Mesenchymal stem cell (in vitro differentiated cells and primary cell): ENCODE measurements at regions not wholly inside any gene's neighbourhood (a gene's known extent, or its start where the extent isn't known, plus 50 kb on each side); places are given as distances from the start of the nearest gene placed in this dataset.
"Not testable (repeated sequence)": the region's sequence is repeated elsewhere in the genome, so short reads cannot be mapped to it uniquely, and the experiment has no call there.

Experiments
- DNase-seq: peaks from one replicate; pipeline ENCODE4 v3.0.0-alpha.2; 2013
- H2AFZ ChIP-seq: one replicate; pipeline ENCODE4 v1.6.1; 2013; ENCODE audit warnings: low read depth, mild to moderate bottlenecking, control low read depth, inconsistent platforms, low read length, moderate library complexity
- H2AK5ac ChIP-seq: 2 replicates; pipeline ENCODE4 v1.6.1; 2013; ENCODE audit warnings: low read length, moderate library complexity, mild to moderate bottlenecking, inconsistent platforms; ENCODE audit not compliant: severe bottlenecking
- H2BK120ac ChIP-seq: one replicate; pipeline ENCODE4 v1.6.1; 2013; ENCODE audit warnings: low read depth, mild to moderate bottlenecking, inconsistent platforms, low read length, moderate library complexity
- H2BK12ac ChIP-seq, 2 experiments: one replicate each; pipeline ENCODE4 v1.6.1; 2013; ENCODE audit warnings: inconsistent platforms in 2 of 2, low read length in 2 of 2, mild to moderate bottlenecking in 2 of 2, moderate library complexity in 2 of 2, control low read depth in 1 of 2
- H2BK15ac ChIP-seq: one replicate; pipeline ENCODE4 v1.6.1; 2013; ENCODE audit warnings: mild to moderate bottlenecking, low read depth, inconsistent platforms; ENCODE audit not compliant: poor library complexity, severe bottlenecking
- H2BK5ac ChIP-seq: 2 replicates; pipeline ENCODE4 v1.6.1; 2013; ENCODE audit warnings: low read depth, mild to moderate bottlenecking, low read length, control low read depth, inconsistent platforms; ENCODE audit not compliant: poor library complexity, severe bottlenecking
- H3K14ac ChIP-seq, 2 experiments: one replicate each; pipeline ENCODE4 v1.6.1; 2013; ENCODE audit warnings: inconsistent platforms in 2 of 2, low read length in 2 of 2, control low read depth in 1 of 2, mild to moderate bottlenecking in 1 of 2, moderate library complexity in 1 of 2
- H3K18ac ChIP-seq, 2 experiments: one replicate each; pipeline ENCODE4 v1.6.1; 2013; ENCODE audit warnings: inconsistent platforms in 2 of 2, low read length in 2 of 2, control low read depth in 1 of 2, low read depth in 1 of 2, mild to moderate bottlenecking in 1 of 2
- H3K23ac ChIP-seq, 2 experiments: one replicate each; pipeline ENCODE4 v1.6.1; 2013; ENCODE audit warnings: inconsistent platforms in 2 of 2, low read length in 2 of 2, mild to moderate bottlenecking in 2 of 2, moderate library complexity in 2 of 2, control low read depth in 1 of 2
- H3K27ac ChIP-seq: 2 replicates; pipeline ENCODE4 v1.5.1; 2013; ENCODE audit warnings: mild to moderate bottlenecking, moderate library complexity, low read length, control low read depth, inconsistent platforms; ENCODE audit not compliant: poor library complexity, severe bottlenecking
- H3K27me3 ChIP-seq, 2 experiments: 2 replicates each; pipeline versions ENCODE4 v1.6.1 to v1.7.0; 2013; ENCODE audit warnings: low read length in 2 of 2, mild to moderate bottlenecking in 2 of 2, moderate library complexity in 2 of 2, control low read depth in 1 of 2, inconsistent platforms in 1 of 2; ENCODE audit not compliant: control insufficient read depth in 1 of 2, insufficient read depth in 1 of 2
- H3K36me3 ChIP-seq, 2 experiments: 2 replicates each; pipeline versions ENCODE4 v1.6.1 to v1.7.0; 2013; ENCODE audit warnings: low read length in 2 of 2, control low read depth in 1 of 2, inconsistent platforms in 1 of 2, low read depth in 1 of 2, mild to moderate bottlenecking in 1 of 2; ENCODE audit not compliant: insufficient read depth in 2 of 2, control insufficient read depth in 1 of 2
- H3K4ac ChIP-seq, 2 experiments: one replicate each; pipeline ENCODE4 v1.6.1; 2013; ENCODE audit warnings: inconsistent platforms in 2 of 2, low read length in 2 of 2, mild to moderate bottlenecking in 2 of 2, moderate library complexity in 2 of 2, control low read depth in 1 of 2, low read depth in 1 of 2
- H3K4me1 ChIP-seq: 2 replicates; pipeline ENCODE4 v1.6.1; 2013; ENCODE audit warnings: low read depth, low read length, control low read depth; ENCODE audit not compliant: control insufficient read depth, insufficient read depth
- H3K4me2 ChIP-seq: 2 replicates; pipeline ENCODE4 v1.6.1; 2013; ENCODE audit warnings: low read length, mild to moderate bottlenecking, inconsistent platforms; ENCODE audit not compliant: poor library complexity, severe bottlenecking
- H3K4me3 ChIP-seq, 2 experiments: 2 replicates each; pipeline versions ENCODE4 v1.5.1 to v1.7.0; 2013; ENCODE audit warnings: low read length in 2 of 2, mild to moderate bottlenecking in 2 of 2, control low read depth in 1 of 2, low read depth in 1 of 2; ENCODE audit not compliant: insufficient read depth in 1 of 2
- H3K79me1 ChIP-seq: replicated peaks from 2 replicates; pipeline ENCODE4 v1.6.1; 2013; ENCODE audit warnings: mild to moderate bottlenecking, control low read depth, low read length, inconsistent platforms; ENCODE audit not compliant: poor library complexity, severe bottlenecking
- H3K9ac ChIP-seq: 2 replicates; pipeline ENCODE4 v1.7.0; 2013; ENCODE audit warnings: mild to moderate bottlenecking, low read length, moderate library complexity
- H3K9me3 ChIP-seq: 2 replicates; pipeline ENCODE4 v1.7.0; 2013; ENCODE audit warnings: mild to moderate bottlenecking, low read length; ENCODE audit not compliant: control insufficient read depth
- H4K8ac ChIP-seq: one replicate; pipeline ENCODE4 v1.6.1; 2013; ENCODE audit warnings: inconsistent platforms, mild to moderate bottlenecking, low read length, moderate library complexity
- H4K91ac ChIP-seq: one replicate; pipeline ENCODE4 v1.6.1; 2013; ENCODE audit warnings: mild to moderate bottlenecking, low read length, inconsistent platforms
- WGBS: methylation state at CpG from one replicate; pipeline ENCODE4 v1.1.7; 2013; ENCODE audit warnings: mixed read lengths; 5-methylcytosine and 5-hydroxymethylcytosine counted together

GRCh38 chr11:96579656-96580055 lies 189.8 kb downstream of the JRKL start:
- no peak overlapping the region for H3K14ac ChIP-seq
- H3K4me2 ChIP-seq, result no peak overlapping the region
- peaks cover 13% of the 10 kb centered on the region for H3K9me3 ChIP-seq
- no peaks in the 10 kb centered on the region for H3K4me1 ChIP-seq
- H3K36me3 ChIP-seq, result no peaks in the 10 kb centered on the region
- H3K27ac ChIP-seq, result no peak overlapping the region
- no peak overlapping the region for H2BK15ac ChIP-seq
- no peak overlapping the region for H2AFZ ChIP-seq
- no peak for DNase-seq
- H2BK120ac ChIP-seq, result no peak overlapping the region
- H3K18ac ChIP-seq, result no peak overlapping the region
- no peak overlapping the region for H3K23ac ChIP-seq
- no peak overlapping the region for H2BK5ac ChIP-seq
- H3K4me3 ChIP-seq, result no peak overlapping the region
- H3K27me3 ChIP-seq, result no peaks in the 10 kb centered on the region
- no peak overlapping the region for H3K9ac ChIP-seq
- no peak overlapping the region for H4K8ac ChIP-seq
- H3K4ac ChIP-seq, result no peak overlapping the region
- no peaks in the 10 kb centered on the region for H3K79me1 ChIP-seq
- no peak overlapping the region for H4K91ac ChIP-seq
- no peak overlapping the region for H2AK5ac ChIP-seq
- H2BK12ac ChIP-seq, result no peak overlapping the region

GRCh38 chr11:96580476-96581040 lies 190.7 kb downstream of the JRKL start:
- H3K4ac ChIP-seq, result no peak overlapping the region
- H3K4me2 ChIP-seq, result no peak overlapping the region
- H3K27ac ChIP-seq, result no peak overlapping the region
- H2BK15ac ChIP-seq, result no peak overlapping the region
- no peak overlapping the region for H3K18ac ChIP-seq
- no peak overlapping the region for H4K8ac ChIP-seq
- WGBS, result no CpG with 5 or more reads among the region's 5 CpGs
- no peak overlapping the region for H3K9ac ChIP-seq
- H3K23ac ChIP-seq, result no peak overlapping the region
- no peak overlapping the region for H3K4me3 ChIP-seq
- DNase-seq, result no peak
- no peaks in the 10 kb centered on the region for H3K36me3 ChIP-seq
- H3K9me3 ChIP-seq, result peaks cover 13% of the 10 kb centered on the region
- H2BK5ac ChIP-seq, result no peak overlapping the region
- H2BK120ac ChIP-seq, result no peak overlapping the region
- H3K4me1 ChIP-seq, result no peaks in the 10 kb centered on the region
- H2AK5ac ChIP-seq, result no peak overlapping the region
- H3K14ac ChIP-seq, result no peak overlapping the region
- H3K79me1 ChIP-seq, result no peaks in the 10 kb centered on the region
- no peaks in the 10 kb centered on the region for H3K27me3 ChIP-seq
- H2BK12ac ChIP-seq, result no peak overlapping the region
- no peak overlapping the region for H4K91ac ChIP-seq
- no peak overlapping the region for H2AFZ ChIP-seq

- DNase-seq, H3K79me1 ChIP-seq, H2BK120ac ChIP-seq, H3K4ac ChIP-seq, H3K9ac ChIP-seq, H3K14ac ChIP-seq, H3K36me3 ChIP-seq, H3K27me3 ChIP-seq, H4K8ac ChIP-seq, H3K4me1 ChIP-seq, H4K91ac ChIP-seq, H3K27ac ChIP-seq, H3K4me3 ChIP-seq, H2BK12ac ChIP-seq, H2AFZ ChIP-seq, H3K23ac ChIP-seq, H3K4me2 ChIP-seq, H2BK5ac ChIP-seq, H2AK5ac ChIP-seq, H2BK15ac ChIP-seq, H3K18ac ChIP-seq: not testable (repeated sequence)
- no CpG with 5 or more reads among the region's 2 CpGs for WGBS
- peaks cover 11% of the 10 kb centered on the region for H3K9me3 ChIP-seq
These were observed 196.4 kb downstream of the JRKL start for GRCh38 chr11:96585944-96586880.

- not testable (repeated sequence) for H3K4ac ChIP-seq, H2BK5ac ChIP-seq, H4K91ac ChIP-seq, H2BK15ac ChIP-seq, H3K18ac ChIP-seq, H3K9ac ChIP-seq, H3K4me2 ChIP-seq, H3K4me3 ChIP-seq, H3K9me3 ChIP-seq, H2AFZ ChIP-seq, H3K27me3 ChIP-seq, DNase-seq, H3K36me3 ChIP-seq, H3K23ac ChIP-seq, H3K4me1 ChIP-seq, H3K27ac ChIP-seq, H2BK12ac ChIP-seq, H2AK5ac ChIP-seq, H4K8ac ChIP-seq, H2BK120ac ChIP-seq, H3K14ac ChIP-seq, H3K79me1 ChIP-seq
- 84% methylated on average over 4 of the region's 4 CpGs for WGBS
These were observed 199.0 kb downstream of the JRKL start for GRCh38 chr11:96588793-96589192.
